SIG-M5 treated with dmso at 0.1 percent for 504 hours (cell line): ENCODE measurements at regions not wholly inside any gene's neighbourhood (a gene's known extent, or its start where the extent isn't known, plus 50 kb on each side); places are given as distances from the start of the nearest gene placed in this dataset.
"Not testable (repeated sequence)": the region's sequence is repeated elsewhere in the genome, so short reads cannot be mapped to it uniquely, and the experiment has no call there.

ENCODE experiments used
- DNase-seq: peaks from one replicate; lab custom pipeline; 2025; ENCODE audit not compliant: unreplicated experiment; lab: John Stamatoyannopoulos, UW

- not testable (repeated sequence) for DNase-seq
These were observed 299.4 kb downstream of the BCL2L11 start for GRCh38 chr2:111420074-111420473.

GRCh38 chr2:111420835-111421234 lies 300.1 kb downstream of the BCL2L11 start:
- DNase-seq: not testable (repeated sequence)

- not testable (repeated sequence) for DNase-seq
These were observed 301.2 kb downstream of the BCL2L11 start for GRCh38 chr2:111421949-111422348.

- DNase-seq: not testable (repeated sequence)
These were observed 301.8 kb downstream of the BCL2L11 start for GRCh38 chr2:111422562-111422961.

GRCh38 chr2:111423184-111423583 lies 302.5 kb downstream of the BCL2L11 start:
- DNase-seq: not testable (repeated sequence)

GRCh38 chr2:111424176-111424575 lies 303.5 kb downstream of the BCL2L11 start:
- DNase-seq: not testable (repeated sequence)

- not testable (repeated sequence) for DNase-seq
These were observed 304.2 kb downstream of the BCL2L11 start for GRCh38 chr2:111424851-111425309.

GRCh38 chr2:111425789-111426201 lies 305.1 kb downstream of the BCL2L11 start:
- not testable (repeated sequence) for DNase-seq

- not testable (repeated sequence) for DNase-seq
These were observed 306.6 kb downstream of the BCL2L11 start for GRCh38 chr2:111427346-111427745.

- DNase-seq: not testable (repeated sequence)
These were observed 308.2 kb downstream of the BCL2L11 start for GRCh38 chr2:111428915-111429314.

GRCh38 chr2:111429353-111429752 lies 308.6 kb downstream of the BCL2L11 start:
- DNase-seq: not testable (repeated sequence)

GRCh38 chr2:111430817-111431661 lies 310.3 kb downstream of the BCL2L11 start:
- not testable (repeated sequence) for DNase-seq

- DNase-seq: not testable (repeated sequence)
These were observed 311.7 kb downstream of the BCL2L11 start for GRCh38 chr2:111432423-111432822.

GRCh38 chr2:111432916-111433499 lies 312.3 kb downstream of the BCL2L11 start:
- not testable (repeated sequence) for DNase-seq

- not testable (repeated sequence) for DNase-seq
These were observed 313.3 kb downstream of the BCL2L11 start for GRCh38 chr2:111433892-111434607.

GRCh38 chr2:111434608-111434939 lies 313.9 kb downstream of the BCL2L11 start:
- DNase-seq: not testable (repeated sequence)

GRCh38 chr2:111435553-111436310 lies 315.0 kb downstream of the BCL2L11 start:
- not testable (repeated sequence) for DNase-seq

GRCh38 chr2:111436411-111436810 lies 315.7 kb downstream of the BCL2L11 start:
- not testable (repeated sequence) for DNase-seq

- DNase-seq: not testable (repeated sequence)
These were observed 316.7 kb downstream of the BCL2L11 start for GRCh38 chr2:111437288-111437990.

- DNase-seq: not testable (repeated sequence)
These were observed 317.4 kb downstream of the BCL2L11 start for GRCh38 chr2:111438161-111438560.
